ENCODE measurements at regions not wholly inside any gene's neighbourhood (a gene's known extent, or its start where the extent isn't known, plus 50 kb on each side); places are given as distances from the start of the nearest gene placed in this dataset.

GRCh38 chr3:18716101-18716500 is 291.0 kb upstream of the SATB1 start:
- H3K27me3 ChIP-seq (replicated peaks in 1 of 7): no peaks in the 10 kb centered on the region

GRCh38 chr3:18715208-18715607 is 290.1 kb upstream of the SATB1 start:
- DNase-seq: no peak
- H3K27me3 ChIP-seq (replicated peaks in 1 of 7): no peaks in the 10 kb centered on the region
- H3K4me1 ChIP-seq: peaks cover 0 to 28% (median 5%) of the 10 kb centered on the region in 6 donors
- TF ChIP-seq CTCF (IDR thresholded peaks at IDR 0.05 in 8 of 11, conservative IDR thresholded peaks at IDR 0.05 in 3 of 11): no peak
- TF ChIP-seq POLR2AphosphoS5 (IDR thresholded peaks at IDR 0.05): no peak
- TF ChIP-seq POLR2A (IDR thresholded peaks at IDR 0.05): no peak
- peak overlapping the region in 2 of 8 donors; percentile 3 to 45 for H3K27ac ChIP-seq
- intact Hi-C loops (cut with DNase I; ENCODE audit: low total_unique reads): no loop called here
- H3K9me3 ChIP-seq: no peaks in the 10 kb centered on the region
- H3K4me3 ChIP-seq: no peak overlapping the region
- no peaks in the 10 kb centered on the region for H3K36me3 ChIP-seq

More at GRCh38 chr3:18716101-18716500, 291.0 kb upstream of the SATB1 start:
- H3K36me3 ChIP-seq: no peaks in the 10 kb centered on the region
- 72 to 83% (median 76%) methylated on average over 2 of the region's 2 CpGs for WGBS, 5 donors
- intact Hi-C loops (cut with DNase I; ENCODE audit: low total_unique reads): no loop called here
- TF ChIP-seq POLR2AphosphoS5 (IDR thresholded peaks at IDR 0.05) (no peak), POLR2A (IDR thresholded peaks at IDR 0.05) (no peak)
- peak overlapping the region in 3 of 8 donors; percentile 3 to 45 (median 34) for H3K27ac ChIP-seq
- DNase-seq: no peak
- H3K4me3 ChIP-seq: no peak overlapping the region
- peaks cover 0 to 28% (median 5%) of the 10 kb centered on the region in 6 donors for H3K4me1 ChIP-seq
- no peaks in the 10 kb centered on the region for H3K9me3 ChIP-seq

DNA sequence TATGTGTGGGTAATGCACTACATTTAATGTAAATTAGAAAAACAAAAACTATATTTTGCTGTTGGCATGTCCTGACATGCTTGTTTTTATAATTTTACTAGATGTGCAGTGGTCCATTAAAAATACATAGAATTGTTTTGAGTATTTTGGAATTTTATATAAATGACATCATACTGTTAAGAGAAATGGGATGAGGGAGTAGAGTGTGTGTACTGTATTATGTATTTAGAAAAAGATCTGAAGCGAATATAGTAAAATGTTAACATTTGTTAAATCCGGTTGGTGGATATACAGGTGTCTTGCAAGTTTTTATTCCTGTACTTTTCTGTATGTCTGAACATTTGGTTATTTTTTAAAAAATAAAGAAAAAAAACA is 288.4 kb upstream of the SATB1 start:
- intact Hi-C loops (cut with DNase I; ENCODE audit: low total_unique reads): no loop called here
- H3K36me3 ChIP-seq: no peaks in the 10 kb centered on the region
- peaks cover 0 to 28% (median 5%) of the 10 kb centered on the region in 6 donors for H3K4me1 ChIP-seq
- no peak overlapping the region for H3K4me3 ChIP-seq
- peak overlapping the region in 1 of 8 donors; percentile 54 for H3K27ac ChIP-seq
- H3K27me3 ChIP-seq (replicated peaks in 1 of 7): no peaks in the 10 kb centered on the region
- no peak for DNase-seq
- TF ChIP-seq POLR2AphosphoS5 (IDR thresholded peaks at IDR 0.05): no peak
- TF ChIP-seq POLR2A (IDR thresholded peaks at IDR 0.05): no peak
- no peak for TF ChIP-seq CTCF (IDR thresholded peaks at IDR 0.05 in 8 of 11, conservative IDR thresholded peaks at IDR 0.05 in 3 of 11)
- no peaks in the 10 kb centered on the region for H3K9me3 ChIP-seq
- 88 to 98% (median 94%) methylated on average over 2 of the region's 2 CpGs for whole genome bisulfite sequencing, 5 donors

DNA sequence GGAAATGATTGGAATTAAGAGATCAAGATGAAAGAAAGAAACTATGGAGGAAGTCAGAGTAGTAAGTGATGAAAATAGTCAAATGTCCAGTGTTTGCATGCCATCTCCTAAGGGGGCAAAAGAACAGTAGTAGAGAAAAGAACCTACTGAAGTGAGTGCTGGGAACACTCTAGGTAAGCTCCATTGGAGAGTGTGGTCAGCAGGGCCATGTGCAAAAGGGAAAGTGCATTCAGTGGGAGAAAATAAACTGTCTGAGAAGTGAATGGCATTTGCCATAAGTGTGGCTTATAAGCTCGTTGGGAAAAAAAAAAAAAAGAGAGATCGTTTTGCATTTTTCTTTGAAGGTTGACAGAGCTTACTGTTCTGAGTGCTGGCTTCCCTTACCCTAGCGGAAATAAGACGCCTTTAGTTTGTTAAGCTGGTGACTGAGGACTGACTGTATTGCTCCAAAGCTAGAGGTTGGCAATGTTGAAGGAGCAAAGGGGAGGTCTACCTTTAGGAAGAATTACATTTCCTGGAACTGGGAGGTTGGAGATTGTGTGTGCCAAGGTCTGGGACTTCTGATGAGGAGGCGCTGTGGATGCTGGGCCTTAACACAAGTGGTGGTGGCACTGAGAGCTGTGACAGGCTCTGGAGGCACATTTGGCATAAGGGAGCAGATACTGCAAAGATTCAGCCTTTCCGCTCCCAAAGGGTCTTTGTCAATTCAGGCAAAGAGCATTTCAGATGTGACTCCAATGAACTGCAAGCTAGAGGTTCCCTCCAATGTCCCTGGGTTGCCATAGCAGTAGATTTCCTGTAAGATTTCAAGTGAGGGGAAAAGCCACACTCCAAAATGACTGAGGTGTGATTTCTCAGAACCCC is 287.8 kb upstream of the SATB1 start:
- Histone ChIP-seq H3K4me1 (peaks cover 0 to 28% (median 4%) of the 10 kb centered on the region in 6 donors), H3K27me3 (replicated peaks in 1 of 7) (no peaks in the 10 kb centered on the region), H3K4me3 (no peak overlapping the region), H3K9me3 (no peaks in the 10 kb centered on the region), H3K27ac (peak overlapping the region in 3 of 8 donors; percentile 19 to 54 (median 36)), H3K36me3 (no peaks in the 10 kb centered on the region)
- intact Hi-C loops (cut with DNase I; ENCODE audit: low total_unique reads): no loop called here
- TF ChIP-seq POLR2AphosphoS5 (IDR thresholded peaks at IDR 0.05) (no peak), POLR2A (IDR thresholded peaks at IDR 0.05) (no peak), CTCF (IDR thresholded peaks at IDR 0.05 in 8 of 11, conservative IDR thresholded peaks at IDR 0.05 in 3 of 11) (no peak)
- DNase-seq: no peak
- 76 to 81% (median 81%) methylated on average over 6 of the region's 6 CpGs for WGBS, 5 donors

All from spleen (tissue), 11 donors.